ENCODE measurements at regions not wholly inside any gene's neighbourhood (a gene's known extent, or its start where the extent isn't known, plus 50 kb on each side); places are given as distances from the start of the nearest gene placed in this dataset.

DNA sequence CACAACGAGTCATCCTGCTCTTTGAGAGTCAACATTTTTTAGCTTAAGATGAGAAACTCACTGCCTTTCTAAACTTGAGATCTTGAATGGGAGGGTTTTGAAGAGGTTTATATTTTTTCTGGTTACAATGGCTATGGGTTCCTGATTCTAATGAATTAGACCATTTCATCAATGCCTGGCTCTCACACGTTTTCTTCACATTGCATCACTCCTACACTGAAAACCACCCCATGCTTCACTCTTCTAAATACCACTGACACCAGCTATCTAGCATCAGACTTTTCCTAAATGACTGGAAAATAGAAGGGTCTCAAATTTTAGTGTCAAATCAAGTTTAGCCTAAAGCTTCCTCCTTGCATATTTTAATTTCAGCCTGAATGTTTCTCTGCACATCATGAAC, 606.1 kb upstream of the USP24 start:
- no peaks in the 10 kb centered on the region for H3K36me3 ChIP-seq (ENCODE audit: control insufficient read depth in 2 of 2, insufficient read depth in 2 of 2, low read length in 1 of 2)
- H3K27me3 ChIP-seq (replicated peaks in 1 of 2; ENCODE audit: control insufficient read depth in 2 of 2, insufficient read depth in 2 of 2, low read length in 1 of 2): no peaks in the 10 kb centered on the region; a peak in 1 of 4 replicates
- ATAC-seq: no peak
- 0% methylated on average over 2 of the region's 2 CpGs for WGBS (ENCODE audit: insufficient coverage, insufficient replicate concordance, low lambda C conversion rate, missing lambda C conversion rate)
- no peak for DNase-seq (ENCODE audit: low read depth, low spot score)
- SMC1A ChIA-PET (ENCODE audit: uncharacterized antibody, unreplicated experiment): no interaction called here
- CTCF ChIA-PET: no interaction called here
- POLR2A ChIA-PET: no interaction called here
- no peak overlapping the region for H3K4me3 ChIP-seq
- in situ Hi-C loops (cut with MboI): no loop called here
- H3K79me2 ChIP-seq (ENCODE audit: control insufficient read depth, insufficient read depth, low read length): no peaks in the 10 kb centered on the region
- H3K27ac ChIP-seq (ENCODE audit: control insufficient read depth, insufficient read depth): no peak overlapping the region
- no peak for TF ChIP-seq STAT1 (conservative IDR thresholded peaks at IDR 0.05)
- no peak for TF ChIP-seq TCF12 (IDR thresholded peaks at IDR 0.05; ENCODE audit: low read depth, low read length)
- TF ChIP-seq NR2C2 (IDR thresholded peaks at IDR 0.05; ENCODE audit: borderline replicate concordance, control insufficient read depth, insufficient read length, low read depth): no peak
- RAD21 ChIA-PET (ENCODE audit: unreplicated experiment): no interaction called here
- no peak overlapping the region for H2AFZ ChIP-seq (ENCODE audit: control insufficient read depth, low read depth, low read length)
- no peak for FAIRE-seq
- H3K4me2 ChIP-seq (ENCODE audit: control insufficient read depth, insufficient read depth): no peak overlapping the region
- BruUV-seq (replicated peaks): no TSS peak
- no peaks in the 10 kb centered on the region for H3K4me1 ChIP-seq (ENCODE audit: control insufficient read depth, insufficient read depth, low read length)
- no peak overlapping the region for H3K9ac ChIP-seq (ENCODE audit: control insufficient read depth, insufficient read depth, low read length)
- intact Hi-C loops (cut with micrococcal nuclease; ENCODE audit: unreplicated experiment): no loop called here
- no peaks in the 10 kb centered on the region for H3K9me3 ChIP-seq (replicated peaks; ENCODE audit: control insufficient read depth, insufficient read depth, low read length)
- no peaks in the 10 kb centered on the region for H4K20me1 ChIP-seq (ENCODE audit: control insufficient read depth, insufficient read depth)

DNA sequence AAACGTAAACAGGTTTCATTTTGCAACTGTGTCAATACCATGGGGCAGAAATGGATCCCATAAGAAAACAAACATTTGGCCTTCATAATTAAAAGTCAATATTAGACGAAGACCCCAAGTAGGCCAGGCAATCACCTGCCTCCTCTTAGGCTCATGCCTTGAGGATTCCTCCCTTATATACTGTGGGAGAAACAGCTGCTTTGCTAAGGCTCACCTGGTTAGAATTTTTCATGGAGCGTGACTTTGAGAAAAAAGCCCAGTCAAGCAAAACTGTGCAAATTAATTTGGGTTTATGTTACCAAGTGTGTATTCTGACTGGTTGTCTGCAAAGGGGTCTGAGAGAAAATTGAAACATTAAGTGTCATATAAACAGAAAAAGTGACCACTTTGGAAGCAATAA, 605.3 kb upstream of the USP24 start:
- H3K4me2 ChIP-seq (ENCODE audit: control insufficient read depth, insufficient read depth): no peak overlapping the region
- H3K36me3 ChIP-seq (ENCODE audit: control insufficient read depth in 2 of 2, insufficient read depth in 2 of 2, low read length in 1 of 2): no peaks in the 10 kb centered on the region
- FAIRE-seq (no peak), ATAC-seq (no peak), DNase-seq (ENCODE audit: low read depth, low spot score) (no peak)
- CTCF ChIA-PET: no interaction called here
- no peaks in the 10 kb centered on the region for H4K20me1 ChIP-seq (ENCODE audit: control insufficient read depth, insufficient read depth)
- POLR2A ChIA-PET: no interaction called here
- H3K4me3 ChIP-seq: no peak overlapping the region
- SMC1A ChIA-PET (ENCODE audit: uncharacterized antibody, unreplicated experiment): no interaction called here
- H3K9ac ChIP-seq (ENCODE audit: control insufficient read depth, insufficient read depth, low read length): no peak overlapping the region
- RAD21 ChIA-PET (ENCODE audit: unreplicated experiment): no interaction called here
- 24% methylated on average over 3 of the region's 3 CpGs for WGBS (ENCODE audit: insufficient coverage, insufficient replicate concordance, low lambda C conversion rate, missing lambda C conversion rate)
- in situ Hi-C loops (cut with MboI): no loop called here
- no peaks in the 10 kb centered on the region; a peak in 1 of 4 replicates for H3K27me3 ChIP-seq (replicated peaks in 1 of 2; ENCODE audit: control insufficient read depth in 2 of 2, insufficient read depth in 2 of 2, low read length in 1 of 2)
- H3K9me3 ChIP-seq (replicated peaks; ENCODE audit: control insufficient read depth, insufficient read depth, low read length): no peaks in the 10 kb centered on the region
- no peak overlapping the region for H2AFZ ChIP-seq (ENCODE audit: control insufficient read depth, low read depth, low read length)
- no TSS peak for BruUV-seq (replicated peaks)
- no peak overlapping the region for H3K27ac ChIP-seq (ENCODE audit: control insufficient read depth, insufficient read depth)
- H3K79me2 ChIP-seq (ENCODE audit: control insufficient read depth, insufficient read depth, low read length): no peaks in the 10 kb centered on the region
- intact Hi-C loops (cut with micrococcal nuclease; ENCODE audit: unreplicated experiment): no loop called here
- no peaks in the 10 kb centered on the region for H3K4me1 ChIP-seq (ENCODE audit: control insufficient read depth, insufficient read depth, low read length)
- TF ChIP-seq, protein P1, sequence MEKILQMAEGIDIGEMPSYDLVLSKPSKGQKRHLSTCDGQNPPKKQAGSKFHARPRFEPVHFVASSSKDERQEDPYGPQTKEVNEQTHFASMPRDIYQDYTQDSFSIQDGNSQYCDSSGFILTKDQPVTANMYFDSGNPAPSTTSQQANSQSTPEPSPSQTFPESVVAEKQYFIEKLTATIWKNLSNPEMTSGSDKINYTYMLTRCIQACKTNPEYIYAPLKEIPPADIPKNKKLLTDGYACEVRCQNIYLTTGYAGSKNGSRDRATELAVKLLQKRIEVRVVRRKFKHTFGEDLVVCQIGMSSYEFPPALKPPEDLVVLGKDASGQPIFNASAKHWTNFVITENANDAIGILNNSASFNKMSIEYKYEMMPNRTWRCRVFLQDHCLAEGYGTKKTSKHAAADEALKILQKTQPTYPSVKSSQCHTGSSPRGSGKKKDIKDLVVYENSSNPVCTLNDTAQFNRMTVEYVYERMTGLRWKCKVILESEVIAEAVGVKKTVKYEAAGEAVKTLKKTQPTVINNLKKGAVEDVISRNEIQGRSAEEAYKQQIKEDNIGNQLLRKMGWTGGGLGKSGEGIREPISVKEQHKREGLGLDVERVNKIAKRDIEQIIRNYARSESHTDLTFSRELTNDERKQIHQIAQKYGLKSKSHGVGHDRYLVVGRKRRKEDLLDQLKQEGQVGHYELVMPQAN (conservative IDR thresholded peaks at IDR 0.05): no peak
- TF ChIP-seq KAT2A (conservative IDR thresholded peaks at IDR 0.05; ENCODE audit: control insufficient read depth, low read depth, low read length) (no peak), RELA (IDR thresholded peaks at IDR 0.05; ENCODE audit: borderline replicate concordance, partially characterized antibody) (no peak), BMI1 (IDR thresholded peaks at IDR 0.05; ENCODE audit: borderline replicate concordance) (no peak), NBN (IDR thresholded peaks at IDR 0.05) (no peak), TCF7 (IDR thresholded peaks at IDR 0.05; ENCODE audit: borderline replicate concordance) (no peak), ZSCAN29 (IDR thresholded peaks at IDR 0.05) (no peak), RFX5 (IDR thresholded peaks at IDR 0.05; ENCODE audit: low read depth, low read length) (no peak)
- TF ChIP-seq, protein P2, sequence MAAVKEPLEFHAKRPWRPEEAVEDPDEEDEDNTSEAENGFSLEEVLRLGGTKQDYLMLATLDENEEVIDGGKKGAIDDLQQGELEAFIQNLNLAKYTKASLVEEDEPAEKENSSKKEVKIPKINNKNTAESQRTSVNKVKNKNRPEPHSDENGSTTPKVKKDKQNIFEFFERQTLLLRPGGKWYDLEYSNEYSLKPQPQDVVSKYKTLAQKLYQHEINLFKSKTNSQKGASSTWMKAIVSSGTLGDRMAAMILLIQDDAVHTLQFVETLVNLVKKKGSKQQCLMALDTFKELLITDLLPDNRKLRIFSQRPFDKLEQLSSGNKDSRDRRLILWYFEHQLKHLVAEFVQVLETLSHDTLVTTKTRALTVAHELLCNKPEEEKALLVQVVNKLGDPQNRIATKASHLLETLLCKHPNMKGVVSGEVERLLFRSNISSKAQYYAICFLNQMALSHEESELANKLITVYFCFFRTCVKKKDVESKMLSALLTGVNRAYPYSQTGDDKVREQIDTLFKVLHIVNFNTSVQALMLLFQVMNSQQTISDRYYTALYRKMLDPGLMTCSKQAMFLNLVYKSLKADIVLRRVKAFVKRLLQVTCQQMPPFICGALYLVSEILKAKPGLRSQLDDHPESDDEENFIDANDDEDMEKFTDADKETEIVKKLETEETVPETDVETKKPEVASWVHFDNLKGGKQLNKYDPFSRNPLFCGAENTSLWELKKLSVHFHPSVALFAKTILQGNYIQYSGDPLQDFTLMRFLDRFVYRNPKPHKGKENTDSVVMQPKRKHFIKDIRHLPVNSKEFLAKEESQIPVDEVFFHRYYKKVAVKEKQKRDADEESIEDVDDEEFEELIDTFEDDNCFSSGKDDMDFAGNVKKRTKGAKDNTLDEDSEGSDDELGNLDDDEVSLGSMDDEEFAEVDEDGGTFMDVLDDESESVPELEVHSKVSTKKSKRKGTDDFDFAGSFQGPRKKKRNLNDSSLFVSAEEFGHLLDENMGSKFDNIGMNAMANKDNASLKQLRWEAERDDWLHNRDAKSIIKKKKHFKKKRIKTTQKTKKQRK (IDR thresholded peaks at IDR 0.05; ENCODE audit: low read depth, low read length): no peak
- TF ChIP-seq, protein P3, sequence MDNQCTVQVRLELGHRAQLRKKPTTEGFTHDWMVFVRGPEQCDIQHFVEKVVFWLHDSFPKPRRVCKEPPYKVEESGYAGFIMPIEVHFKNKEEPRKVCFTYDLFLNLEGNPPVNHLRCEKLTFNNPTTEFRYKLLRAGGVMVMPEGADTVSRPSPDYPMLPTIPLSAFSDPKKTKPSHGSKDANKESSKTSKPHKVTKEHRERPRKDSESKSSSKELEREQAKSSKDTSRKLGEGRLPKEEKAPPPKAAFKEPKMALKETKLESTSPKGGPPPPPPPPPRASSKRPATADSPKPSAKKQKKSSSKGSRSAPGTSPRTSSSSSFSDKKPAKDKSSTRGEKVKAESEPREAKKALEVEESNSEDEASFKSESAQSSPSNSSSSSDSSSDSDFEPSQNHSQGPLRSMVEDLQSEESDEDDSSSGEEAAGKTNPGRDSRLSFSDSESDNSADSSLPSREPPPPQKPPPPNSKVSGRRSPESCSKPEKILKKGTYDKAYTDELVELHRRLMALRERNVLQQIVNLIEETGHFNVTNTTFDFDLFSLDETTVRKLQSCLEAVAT (IDR thresholded peaks at IDR 0.05): no peak
